ENCODE measurements at regions not wholly inside any gene's neighbourhood (a gene's known extent, or its start where the extent isn't known, plus 50 kb on each side); places are given as distances from the start of the nearest gene placed in this dataset.

- dilution Hi-C loops (cut with MboI; ENCODE audit: extremely low pct_ligation_motif_present, low sequenced_read_pairs) (no loop called here), intact Hi-C loops (cut with micrococcal nuclease) (no loop called here)
- Histone ChIP-seq H3K36me3 (ENCODE audit: control insufficient read depth in 2 of 2, extremely low read depth in 1 of 2, insufficient read depth in 2 of 2, low read length in 2 of 2) (no peaks in the 10 kb centered on the region), H3K27ac (ENCODE audit: insufficient read depth, low read depth, low read length) (no peak overlapping the region), H3K9me3 (replicated peaks; ENCODE audit: control insufficient read depth, insufficient read depth, low read length) (no peaks in the 10 kb centered on the region), H3K4me1 (ENCODE audit: control insufficient read depth, extremely low read depth, insufficient read depth, low read length) (no peaks in the 10 kb centered on the region), H3K9ac (replicated peaks; ENCODE audit: extremely low read depth, insufficient read depth, low read length) (no peak overlapping the region), H3K4me2 (ENCODE audit: insufficient read depth, low read length) (no peak overlapping the region), H3K9me1 (replicated peaks; ENCODE audit: control insufficient read depth, extremely low read depth, insufficient read depth, low read length) (no peaks in the 10 kb centered on the region), H3K4me3 (replicated peaks in 1 of 3; ENCODE audit: insufficient read depth in 1 of 3, low read depth in 1 of 3, low read length in 3 of 3) (no peak overlapping the region), H3K27me3 (ENCODE audit: control insufficient read depth in 2 of 2, insufficient read depth in 2 of 2, low read length in 2 of 2) (no peaks in the 10 kb centered on the region), H2AFZ (ENCODE audit: low read depth, low read length) (no peak overlapping the region), H4K20me1 (replicated peaks; ENCODE audit: control insufficient read depth, extremely low read depth, insufficient read depth, low read length) (no peaks in the 10 kb centered on the region), H3K79me2 (ENCODE audit: control insufficient read depth, insufficient read depth, low read length) (no peaks in the 10 kb centered on the region)
- FAIRE-seq: no peak
- no peak for DNase-seq (ENCODE audit: low read depth, low spot score)
- BruUV-seq (replicated peaks): no TSS peak
- ChIA-PET CTCF (interaction anchor here (1.4 kb wide), 1 partner anchor 11 kb away, joined by 8 read pairs; no protein-coding TSS in a partner anchor), POLR2A (no interaction called here)
- TF ChIP-seq JUN (IDR thresholded peaks at IDR 0.05; ENCODE audit: borderline replicate concordance, insufficient read depth, insufficient read length, low read depth) (no peak), GATA2 (IDR thresholded peaks at IDR 0.05; ENCODE audit: insufficient read depth, insufficient read length, low read depth, low read length) (no peak), MYC (IDR thresholded peaks at IDR 0.05; ENCODE audit: low read depth, low read length) (no peak), CTCF (IDR thresholded peaks at IDR 0.05; ENCODE audit: extremely low read depth in 1 of 2, insufficient read depth in 1 of 2, low read depth in 1 of 2, low read length in 2 of 2) (no peak), EZH2 (IDR thresholded peaks at IDR 0.05; ENCODE audit: borderline replicate concordance, low read depth, low read length, severe bottlenecking) (no peak), POLR2AphosphoS5 (IDR thresholded peaks at IDR 0.05; ENCODE audit: insufficient read depth, low read depth, low read length) (no peak), POLR2A (IDR thresholded peaks at IDR 0.05; ENCODE audit: low read depth, low read length) (no peak), FOS (IDR thresholded peaks at IDR 0.05; ENCODE audit: borderline replicate concordance, insufficient read depth, low read length) (no peak)
- TF ChIP-seq, protein P1, sequence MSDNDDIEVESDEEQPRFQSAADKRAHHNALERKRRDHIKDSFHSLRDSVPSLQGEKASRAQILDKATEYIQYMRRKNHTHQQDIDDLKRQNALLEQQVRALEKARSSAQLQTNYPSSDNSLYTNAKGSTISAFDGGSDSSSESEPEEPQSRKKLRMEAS (IDR thresholded peaks at IDR 0.05; ENCODE audit: insufficient read depth, insufficient read length): no peak
Measured at GRCh38 chr17:72567774-72568173, 447.0 kb downstream of the SOX9 start.
